ENCODE measurements at regions not wholly inside any gene's neighbourhood (a gene's known extent, or its start where the extent isn't known, plus 50 kb on each side); places are given as distances from the start of the nearest gene placed in this dataset.

GRCh38 chr3:76028774-76029173 is 243.4 kb upstream of the ZNF717 start:
- no peak for TF ChIP-seq CTCF (conservative IDR thresholded peaks at IDR 0.05; ENCODE audit: low read depth, low read length)
- H3K4me3 ChIP-seq (ENCODE audit: low read length) = no peak overlapping the region
- no peak for DNase-seq (ENCODE audit: low read depth)

DNA sequence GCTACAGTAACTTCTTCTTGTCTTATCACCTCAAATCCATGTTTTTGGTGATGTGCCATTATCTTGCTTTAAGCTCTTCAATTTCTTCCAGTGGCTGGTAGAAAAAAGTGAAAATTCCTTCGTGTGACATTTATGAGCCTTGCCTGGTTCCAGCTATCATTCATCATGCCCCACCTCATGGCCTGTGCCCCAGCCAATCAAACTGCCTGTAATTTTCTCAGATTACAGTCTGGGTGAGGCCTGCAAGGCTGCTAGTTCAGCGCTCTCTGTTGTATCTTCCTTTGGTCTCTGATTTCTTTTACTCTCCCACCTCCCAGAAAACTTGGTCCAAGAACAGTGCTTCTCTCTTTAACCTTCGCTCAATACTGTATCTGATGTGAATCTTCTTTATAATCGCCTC is 249.3 kb upstream of the ZNF717 start:
- TF ChIP-seq CTCF (conservative IDR thresholded peaks at IDR 0.05; ENCODE audit: low read depth, low read length) = no peak
- H3K4me3 ChIP-seq (ENCODE audit: low read length) = no peak overlapping the region
- DNase-seq (ENCODE audit: low read depth) = no peak

DNA sequence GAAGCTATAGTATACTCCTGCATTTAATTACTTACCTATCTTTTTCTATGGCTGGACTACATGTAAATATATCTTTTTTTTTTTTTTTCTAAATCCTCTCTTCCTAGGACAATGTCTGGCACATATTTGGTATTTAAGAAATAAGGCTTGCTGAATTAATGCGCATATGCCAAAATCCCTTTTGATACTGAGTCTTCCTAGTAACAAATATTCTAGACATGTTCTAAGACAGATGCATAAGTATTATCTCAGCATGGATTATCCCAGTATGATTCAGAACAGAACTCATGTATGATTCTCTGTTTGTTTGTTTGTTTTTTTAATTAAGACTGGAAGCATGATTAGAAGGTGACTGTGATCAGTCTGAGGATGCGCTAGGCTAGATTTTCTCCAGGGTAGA is 249.8 kb upstream of the ZNF717 start:
- H3K4me3 ChIP-seq (ENCODE audit: low read length) = no peak overlapping the region
- TF ChIP-seq CTCF (conservative IDR thresholded peaks at IDR 0.05; ENCODE audit: low read depth, low read length) = no peak
- DNase-seq (ENCODE audit: low read depth) = no peak

GRCh38 chr3:76038949-76039348 is 253.6 kb upstream of the ZNF717 start:
- no peak overlapping the region for H3K4me3 ChIP-seq (ENCODE audit: low read length)
- DNase-seq (ENCODE audit: low read depth) = no peak
- no peak for TF ChIP-seq CTCF (conservative IDR thresholded peaks at IDR 0.05; ENCODE audit: low read depth, low read length)

DNA sequence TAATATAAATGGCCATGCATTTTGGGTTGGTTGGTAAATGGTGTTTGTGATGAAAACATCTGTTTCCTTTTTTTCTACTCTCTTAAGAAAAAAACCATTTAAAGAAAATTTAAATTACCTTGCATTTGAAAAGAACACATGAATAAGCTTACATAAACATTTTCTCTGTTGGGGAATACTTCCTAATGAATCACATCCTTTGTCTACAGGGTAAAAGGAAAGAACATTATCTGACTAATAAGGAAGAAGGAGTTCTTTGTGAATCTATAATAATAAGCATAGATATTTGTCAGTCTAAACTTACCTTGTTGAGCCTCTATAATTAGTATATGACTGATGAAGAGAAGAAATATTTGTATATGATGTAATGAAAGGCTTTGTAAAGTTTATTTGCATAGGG is 254.1 kb upstream of the ZNF717 start:
- TF ChIP-seq CTCF (conservative IDR thresholded peaks at IDR 0.05; ENCODE audit: low read depth, low read length) = no peak
- no peak for DNase-seq (ENCODE audit: low read depth)
- H3K4me3 ChIP-seq (ENCODE audit: low read length) = no peak overlapping the region

GRCh38 chr3:76040946-76041345 is 255.6 kb upstream of the ZNF717 start:
- no peak for TF ChIP-seq CTCF (conservative IDR thresholded peaks at IDR 0.05; ENCODE audit: low read depth, low read length)
- no peak overlapping the region for H3K4me3 ChIP-seq (ENCODE audit: low read length)
- DNase-seq (ENCODE audit: low read depth) = no peak

DNA sequence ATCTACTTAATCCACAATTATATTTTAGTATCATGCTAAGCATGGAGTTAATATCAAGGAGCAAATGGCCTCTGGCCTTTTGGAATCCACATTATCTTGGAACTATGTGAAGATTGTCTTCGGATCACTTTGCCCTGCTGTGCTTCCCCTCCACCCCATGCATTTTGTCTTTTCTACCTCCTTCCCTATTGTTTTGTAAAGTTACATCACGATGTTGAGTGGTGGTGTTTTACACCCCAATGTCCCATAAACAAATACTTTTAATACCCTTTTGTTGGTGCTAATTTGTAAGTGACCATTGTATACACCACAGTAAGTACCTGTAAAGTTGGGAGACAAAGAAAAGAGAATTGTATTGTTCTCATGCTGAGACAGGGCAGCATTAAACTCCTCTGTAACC is 258.4 kb upstream of the ZNF717 start:
- no peak for TF ChIP-seq CTCF (conservative IDR thresholded peaks at IDR 0.05; ENCODE audit: low read depth, low read length)
- no peak overlapping the region for H3K4me3 ChIP-seq (ENCODE audit: low read length)
- no peak for DNase-seq (ENCODE audit: low read depth)
